NB4 (cell line): ENCODE measurements at regions not wholly inside any gene's neighbourhood (a gene's known extent, or its start where the extent isn't known, plus 50 kb on each side); places are given as distances from the start of the nearest gene placed in this dataset.

ENCODE experiments used
- DNase-seq: peaks from one replicate; pipeline ENCODE4 v3.0.0; 2010; ENCODE audit warnings: low read depth
- H3K4me3 ChIP-seq: one replicate; pipeline ENCODE4 v1.5.1; 2011; ENCODE audit warnings: mild to moderate bottlenecking, low read depth, low read length, moderate library complexity
- CTCF ChIP-seq: IDR thresholded peaks from one replicate; pipeline ENCODE4 v1.5.1; 2012; ENCODE audit warnings: low read depth, low read length
- MAX ChIP-seq: IDR thresholded peaks from 2 replicates; pipeline ENCODE4 v1.6.1; 2011; ENCODE audit warnings: low read depth, low read length
- MYC ChIP-seq: IDR thresholded peaks from 2 replicates; pipeline ENCODE4 v1.6.1; 2011; ENCODE audit warnings: low read depth, low read length
- POLR2A ChIP-seq: IDR thresholded peaks from 2 replicates; pipeline ENCODE4 v1.6.1; 2011; ENCODE audit warnings: mild to moderate bottlenecking; ENCODE audit not compliant: insufficient read length; ENCODE audit errors: extremely low read depth

GRCh38 chr4:107330916-107331315 is 294.8 kb upstream of the DKK2 start:
- DNase-seq, result no peak
- no peak for TF ChIP-seq CTCF
- no peak for TF ChIP-seq MYC
- TF ChIP-seq MAX, result no peak
- TF ChIP-seq POLR2A, result no peak

GRCh38 chr4:107319386-107319785 is 283.3 kb upstream of the DKK2 start:
- TF ChIP-seq MAX, result no peak
- TF ChIP-seq MYC, result no peak
- no peak for TF ChIP-seq CTCF
- TF ChIP-seq POLR2A, result no peak
- H3K4me3 ChIP-seq, result no peak overlapping the region
- no peak for DNase-seq

More at GRCh38 chr4:107330916-107331315, 294.8 kb upstream of the DKK2 start:
- no peak overlapping the region for H3K4me3 ChIP-seq

GRCh38 chr4:107318078-107318477 is 282.0 kb upstream of the DKK2 start:
- TF ChIP-seq MAX, result no peak
- TF ChIP-seq MYC, result no peak
- TF ChIP-seq POLR2A, result no peak
- TF ChIP-seq CTCF, result no peak
- no peak for DNase-seq
- H3K4me3 ChIP-seq, result no peak overlapping the region

- H3K4me3 ChIP-seq, result no peak overlapping the region
- no peak for TF ChIP-seq MYC
- no peak for TF ChIP-seq CTCF
- TF ChIP-seq POLR2A, result no peak
- no peak for TF ChIP-seq MAX
- no peak for DNase-seq
Measured at GRCh38 chr4:107317611-107318010, 281.5 kb upstream of the DKK2 start.

GRCh38 chr4:107315584-107315983 is 279.5 kb upstream of the DKK2 start:
- TF ChIP-seq POLR2A (no peak), MAX (no peak), MYC (no peak), CTCF (no peak)
- H3K4me3 ChIP-seq, result no peak overlapping the region
- no peak for DNase-seq

GRCh38 chr4:107314156-107314555 is 278.0 kb upstream of the DKK2 start:
- no peak overlapping the region for H3K4me3 ChIP-seq
- no peak for TF ChIP-seq CTCF
- no peak for TF ChIP-seq POLR2A
- TF ChIP-seq MYC, result no peak
- TF ChIP-seq MAX, result no peak
- no peak for DNase-seq
